ENCODE measurements at regions not wholly inside any gene's neighbourhood (a gene's known extent, or its start where the extent isn't known, plus 50 kb on each side); places are given as distances from the start of the nearest gene placed in this dataset.

- intact Hi-C loops (cut with micrococcal nuclease): no loop called here
- TF ChIP-seq EZH2 (IDR thresholded peaks at IDR 0.05) (no peak), CBX3 (IDR thresholded peaks at IDR 0.05; ENCODE audit: low read depth) (no peak), CEBPB (IDR thresholded peaks at IDR 0.05; ENCODE audit: low read depth) (no peak), ELF1 (IDR thresholded peaks at IDR 0.05; ENCODE audit: borderline replicate concordance, low read depth) (no peak), EGR1 (IDR thresholded peaks at IDR 0.05; ENCODE audit: low read depth) (no peak), ZNF274 (IDR thresholded peaks at IDR 0.05; ENCODE audit: low read depth, low read length) (no peak), POLR2A (IDR thresholded peaks at IDR 0.05; ENCODE audit: borderline replicate concordance, extremely low read depth, insufficient read depth, insufficient read length) (no peak), EZH2phosphoT487 (IDR thresholded peaks at IDR 0.05; ENCODE audit: borderline replicate concordance) (no peak), YY1 (IDR thresholded peaks at IDR 0.05; ENCODE audit: extremely low read depth, insufficient replicate concordance, low read depth, low read length) (no peak), JUND (IDR thresholded peaks at IDR 0.05) (no peak), FOSL1 (IDR thresholded peaks at IDR 0.05; ENCODE audit: low read depth) (no peak)
- Histone ChIP-seq H3K27me3 (ENCODE audit: insufficient read depth, low read length) (no peaks in the 10 kb centered on the region), H3K36me3 (ENCODE audit: control insufficient read depth in 1 of 2, insufficient read depth in 2 of 2, low read length in 2 of 2) (no peaks in the 10 kb centered on the region), H3K4me2 (ENCODE audit: low read length) (no peak overlapping the region), H3K79me2 (ENCODE audit: insufficient read depth, low read length) (no peaks in the 10 kb centered on the region), H3K9ac (ENCODE audit: low read length) (no peak overlapping the region), H4K20me1 (ENCODE audit: insufficient read depth) (no peaks in the 10 kb centered on the region), H3K9me2 (ENCODE audit: insufficient read depth) (no peaks in the 10 kb centered on the region), H3K27ac (ENCODE audit: low read depth, low read length) (no peak overlapping the region), H3K9me3 (ENCODE audit: control insufficient read depth in 1 of 2, insufficient read depth in 1 of 2, low read depth in 1 of 2, low read length in 2 of 2) (no peaks in the 10 kb centered on the region), H3K4me3 (replicated peaks in 1 of 2; ENCODE audit: low read depth in 1 of 2, low read length in 2 of 2) (no peak overlapping the region), H2AFZ (ENCODE audit: low read depth, low read length, poor library complexity, severe bottlenecking) (no peak overlapping the region), H3K4me1 (ENCODE audit: control insufficient read depth in 1 of 2, insufficient read depth in 2 of 2, low read length in 2 of 2) (no peaks in the 10 kb centered on the region)
- ChIA-PET RAD21 (ENCODE audit: low non-redundant PET in 1 of 2, low total read pairs in 2 of 2, uncharacterized antibody in 2 of 2, unreplicated experiment in 2 of 2) (no interaction called here), POLR2A (no interaction called here), CTCF (no interaction called here)
- DNase-seq (ENCODE audit: low read depth, low spot score) (no peak), ATAC-seq (no peak)
- BruUV-seq (replicated peaks): no TSS peak
These were observed 276.3 kb downstream of the CD83 start for GRCh38 chr6:14393910-14394309.

GRCh38 chr6:14396392-14396791 lies 278.8 kb downstream of the CD83 start:
- Histone ChIP-seq H3K9me3 (ENCODE audit: control insufficient read depth in 1 of 2, insufficient read depth in 1 of 2, low read depth in 1 of 2, low read length in 2 of 2) (no peaks in the 10 kb centered on the region), H4K20me1 (ENCODE audit: insufficient read depth) (no peaks in the 10 kb centered on the region), H3K9me2 (ENCODE audit: insufficient read depth) (no peaks in the 10 kb centered on the region), H3K27ac (ENCODE audit: low read depth, low read length) (no peak overlapping the region), H3K4me3 (replicated peaks in 1 of 2; ENCODE audit: low read depth in 1 of 2, low read length in 2 of 2) (no peak overlapping the region), H3K79me2 (ENCODE audit: insufficient read depth, low read length) (no peaks in the 10 kb centered on the region), H3K27me3 (ENCODE audit: insufficient read depth, low read length) (no peaks in the 10 kb centered on the region), H3K4me1 (ENCODE audit: control insufficient read depth in 1 of 2, insufficient read depth in 2 of 2, low read length in 2 of 2) (no peaks in the 10 kb centered on the region), H3K4me2 (ENCODE audit: low read length) (no peak overlapping the region), H3K9ac (ENCODE audit: low read length) (no peak overlapping the region), H3K36me3 (ENCODE audit: control insufficient read depth in 1 of 2, insufficient read depth in 2 of 2, low read length in 2 of 2) (no peaks in the 10 kb centered on the region), H2AFZ (ENCODE audit: low read depth, low read length, poor library complexity, severe bottlenecking) (no peak overlapping the region)
- no peak for DNase-seq (ENCODE audit: low read depth, low spot score)
- RAD21 ChIA-PET (ENCODE audit: low non-redundant PET in 1 of 2, low total read pairs in 2 of 2, uncharacterized antibody in 2 of 2, unreplicated experiment in 2 of 2): no interaction called here
- intact Hi-C loops (cut with micrococcal nuclease): no loop called here
- CTCF ChIA-PET: no interaction called here
- no TSS peak for BruUV-seq (replicated peaks)
- POLR2A ChIA-PET: no interaction called here
- no peak for ATAC-seq
- TF ChIP-seq ATF3 (IDR thresholded peaks at IDR 0.05) (no peak), CBX3 (IDR thresholded peaks at IDR 0.05; ENCODE audit: low read depth) (no peak), RAD21 (IDR thresholded peaks at IDR 0.05; ENCODE audit: low read depth) (no peak), EZH2 (IDR thresholded peaks at IDR 0.05) (no peak), CEBPB (IDR thresholded peaks at IDR 0.05; ENCODE audit: low read depth) (no peak), YY1 (IDR thresholded peaks at IDR 0.05; ENCODE audit: extremely low read depth, insufficient replicate concordance, low read depth, low read length) (no peak), JUND (IDR thresholded peaks at IDR 0.05) (no peak), REST (IDR thresholded peaks at IDR 0.05; ENCODE audit: low read depth) (no peak), TCF7L2 (IDR thresholded peaks at IDR 0.05; ENCODE audit: borderline replicate concordance, extremely low read depth, insufficient read depth, insufficient read length) (no peak), SIN3A (IDR thresholded peaks at IDR 0.05; ENCODE audit: low read depth) (no peak)

All from HCT116 (cell line).